HepG2 (cell line): ENCODE measurements at regions not wholly inside any gene's neighbourhood (a gene's known extent, or its start where the extent isn't known, plus 50 kb on each side); places are given as distances from the start of the nearest gene placed in this dataset.

Experiments used
- AHDC1 ChIP-seq: sonication (generic); formaldehyde crosslinking; IDR thresholded peaks from 2 replicates; pipeline ENCODE4 v1.5.1; 2020; ENCODE audit warnings: mild to moderate bottlenecking, missing genetic modification reagents, borderline replicate concordance
- CBX5 ChIP-seq: sonication (generic); formaldehyde crosslinking; IDR thresholded peaks from 2 replicates; pipeline ENCODE4 v1.4.0; 2020; ENCODE audit warnings: missing genetic modification reagents, borderline replicate concordance
- HOXA7 ChIP-seq: sonication (generic); formaldehyde crosslinking; IDR thresholded peaks from 2 replicates; pipeline ENCODE4 v1.8.1; 2022; ENCODE audit warnings: mild to moderate bottlenecking, missing genetic modification reagents, moderate library complexity
- MIER3 ChIP-seq: IDR thresholded peaks from 2 replicates; pipeline ENCODE4 v1.6.1; 2016; ENCODE audit warnings: missing compliant biosample characterization, borderline replicate concordance
- SALL2 ChIP-seq: sonication (generic); formaldehyde crosslinking; IDR thresholded peaks from 2 replicates; pipeline ENCODE4 v1.8.1; 2023; ENCODE audit warnings: mild to moderate bottlenecking, missing genetic modification reagents, inconsistent platforms
- SKIL ChIP-seq: sonication (generic); formaldehyde crosslinking; IDR thresholded peaks from 2 replicates; pipeline ENCODE4 v1.8.0; 2022; ENCODE audit warnings: missing genetic modification reagents, mild to moderate bottlenecking, moderate library complexity, borderline replicate concordance
- ZFP37 ChIP-seq: sonication (generic); formaldehyde crosslinking; IDR thresholded peaks from 2 replicates; pipeline ENCODE4 v1.4.0; 2020; ENCODE audit warnings: missing genetic modification reagents, borderline replicate concordance
- ZNF20 ChIP-seq: sonication (generic); formaldehyde crosslinking; IDR thresholded peaks from 2 replicates; pipeline ENCODE4 v1.4.0; 2020; ENCODE audit warnings: mild to moderate bottlenecking, moderate library complexity, missing genetic modification reagents
- ZNF530 ChIP-seq: sonication (generic); formaldehyde crosslinking; IDR thresholded peaks from 2 replicates; pipeline ENCODE4 v1.5.0; 2020; ENCODE audit warnings: low read depth, mild to moderate bottlenecking, missing genetic modification reagents
- ZNF704 ChIP-seq: sonication (generic); formaldehyde crosslinking; IDR thresholded peaks from 2 replicates; pipeline ENCODE4 v1.8.1; 2023; ENCODE audit warnings: mild to moderate bottlenecking, inconsistent platforms, moderate library complexity, missing genetic modification reagents, borderline replicate concordance

GRCh38 chr3:29077356-29077755 is 203.5 kb upstream of the RBMS3 start (continued):
- TF ChIP-seq AHDC1 (no peak), ZNF530 (CRISPR knock-in tag) (no peak), ZNF20 (CRISPR knock-in tag) (no peak), HOXA7 (CRISPR knock-in tag) (no peak), SALL2 (CRISPR knock-in tag) (no peak), SKIL (CRISPR knock-in tag) (no peak), MIER3 (no peak), ZNF704 (CRISPR knock-in tag) (no peak), ZFP37 (no peak), CBX5 (CRISPR knock-in tag) (no peak)
